Upper lobe of left lung (tissue), 4 donors: ENCODE measurements at regions not wholly inside any gene's neighbourhood (a gene's known extent, or its start where the extent isn't known, plus 50 kb on each side); places are given as distances from the start of the nearest gene placed in this dataset.

Source experiments
- CTCF ChIP-seq, 6 experiments: fragments of 450-650 bp in 4 of 6; fragments of 200-600 bp in 2 of 6; sonication (generic) in 2 of 6; IDR thresholded peaks; one replicate each; pipeline ENCODE4 v1.5.1; 2016 to 2019; ENCODE audit warnings: antibody characterized with exemption in 6 of 6
- EP300 ChIP-seq, 4 donors: sonication (generic); formaldehyde crosslinking; IDR thresholded peaks; one replicate each; pipeline ENCODE4 v1.5.1; 2017; ENCODE audit warnings: antibody characterized with exemption in 4 of 4, control low read depth in 2 of 4
- POLR2A ChIP-seq, 4 donors: fragments of 450-650 bp; IDR thresholded peaks; one replicate each; pipeline ENCODE4 v1.5.1; 2016 to 2017; ENCODE audit warnings: antibody characterized with exemption in 4 of 4, mild to moderate bottlenecking in 2 of 4
- POLR2AphosphoS5 ChIP-seq, 2 donors: sonication (generic); formaldehyde crosslinking; IDR thresholded peaks; one replicate each; pipeline ENCODE4 v1.5.1; 2017; ENCODE audit warnings: antibody characterized with exemption in 2 of 2

- TF ChIP-seq CTCF (IDR thresholded peaks at IDR 0.05) (no peak), POLR2A (IDR thresholded peaks at IDR 0.05) (no peak), POLR2AphosphoS5 (IDR thresholded peaks at IDR 0.05) (no peak), EP300 (IDR thresholded peaks at IDR 0.05) (no peak)
Observed at GRCh38 chr15:70483513-70483912, 279.8 kb downstream of the UACA start.
